HG02938 (cell line): ENCODE measurements at regions not wholly inside any gene's neighbourhood (a gene's known extent, or its start where the extent isn't known, plus 50 kb on each side); places are given as distances from the start of the nearest gene placed in this dataset.
"Not testable (repeated sequence)": the region's sequence is repeated elsewhere in the genome, so short reads cannot be mapped to it uniquely, and the experiment has no call there.

ENCODE experiments used
- ATAC-seq: cut with Tn5 transposase; IDR thresholded peaks from one replicate; pipeline ENCODE4 v1.9.1; 2021; ENCODE audit warnings: mild to moderate bottlenecking, moderate library complexity; ENCODE audit not compliant: unreplicated experiment

DNA sequence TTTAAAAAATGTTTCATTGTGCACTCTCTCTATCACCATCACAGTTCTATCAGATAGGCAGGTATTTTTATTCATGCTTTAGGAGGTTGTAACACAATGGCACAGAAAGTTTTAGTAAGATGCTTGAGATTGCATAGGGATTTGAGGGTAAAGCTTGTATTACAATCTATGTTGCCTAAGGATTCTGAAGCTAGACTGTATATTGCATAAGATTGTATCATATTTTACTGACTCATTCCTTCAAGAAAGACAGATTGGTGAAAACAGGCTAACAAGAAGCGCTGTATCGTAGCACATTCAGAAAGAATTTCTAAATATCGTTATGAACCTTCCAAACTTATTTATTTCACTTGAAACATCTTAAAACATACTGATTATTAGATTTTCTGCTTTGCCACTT, 577.7 kb downstream of the EBF1 start:
- ATAC-seq, result no peak

DNA sequence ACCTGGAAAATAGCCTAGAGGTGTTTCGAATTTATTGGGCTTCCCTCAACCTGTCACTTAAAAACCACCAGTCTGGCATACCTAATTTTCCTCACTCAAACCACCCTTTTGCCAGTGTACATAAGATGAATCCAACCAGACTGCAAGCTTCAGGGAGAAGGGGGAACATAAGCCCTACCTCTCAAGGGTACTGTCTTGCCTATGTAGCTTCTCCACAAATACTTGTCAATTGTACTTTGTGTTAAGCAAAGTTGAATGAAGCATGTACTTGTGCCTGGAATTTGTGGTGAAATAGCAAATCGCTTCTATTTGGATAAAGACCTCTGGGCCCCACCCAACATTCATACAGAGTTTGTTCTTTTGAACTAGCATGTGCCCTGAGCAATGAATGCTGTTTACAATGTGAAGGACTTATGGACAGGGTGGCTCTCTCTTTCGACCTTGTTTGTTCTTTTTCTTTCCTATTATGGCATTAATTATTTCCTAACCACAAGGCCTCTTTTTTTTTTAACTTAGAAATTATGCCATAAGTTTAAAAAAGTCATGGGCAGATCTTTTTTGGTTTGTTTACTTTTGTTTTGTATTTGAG, 580.2 kb downstream of the EBF1 start:
- ATAC-seq, result no peak

DNA sequence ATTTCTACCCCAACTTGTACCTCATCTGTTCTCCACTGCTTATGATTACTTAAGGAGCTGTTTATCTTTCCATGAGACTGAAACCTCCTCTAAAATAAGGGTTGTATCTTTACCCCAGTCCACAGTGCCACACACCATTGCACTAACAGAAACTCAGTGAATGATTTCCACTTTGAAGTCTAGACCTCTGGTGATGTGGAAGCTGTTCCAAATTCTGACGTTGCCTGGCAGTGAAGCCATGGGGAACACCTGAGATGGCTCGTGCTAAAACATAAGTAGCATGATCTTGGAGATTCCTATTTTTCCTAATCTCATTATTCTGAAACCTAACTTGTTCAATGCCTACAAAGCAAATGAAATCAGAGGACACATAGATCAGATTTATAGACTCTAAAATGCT, 583.2 kb downstream of the EBF1 start:
- no peak for ATAC-seq

DNA sequence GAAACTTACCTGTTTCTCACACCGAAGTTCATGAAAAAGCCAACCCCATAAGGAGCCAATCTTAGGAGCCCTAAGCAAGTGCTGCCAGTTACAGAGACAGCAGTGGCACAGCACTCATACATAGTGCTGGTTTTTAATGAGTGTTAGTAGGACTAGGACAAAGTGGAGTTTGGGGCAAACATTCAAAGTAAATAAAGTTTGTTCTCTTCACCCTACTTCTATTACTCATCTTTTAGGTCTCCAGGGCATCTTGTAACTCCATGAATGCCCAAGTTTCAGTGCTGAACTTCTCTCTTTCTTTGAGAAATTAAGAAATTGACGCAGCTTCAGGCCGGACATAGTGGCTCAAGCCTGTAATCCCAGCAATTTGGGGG, 584.7 kb downstream of the EBF1 start:
- ATAC-seq, result no peak

DNA sequence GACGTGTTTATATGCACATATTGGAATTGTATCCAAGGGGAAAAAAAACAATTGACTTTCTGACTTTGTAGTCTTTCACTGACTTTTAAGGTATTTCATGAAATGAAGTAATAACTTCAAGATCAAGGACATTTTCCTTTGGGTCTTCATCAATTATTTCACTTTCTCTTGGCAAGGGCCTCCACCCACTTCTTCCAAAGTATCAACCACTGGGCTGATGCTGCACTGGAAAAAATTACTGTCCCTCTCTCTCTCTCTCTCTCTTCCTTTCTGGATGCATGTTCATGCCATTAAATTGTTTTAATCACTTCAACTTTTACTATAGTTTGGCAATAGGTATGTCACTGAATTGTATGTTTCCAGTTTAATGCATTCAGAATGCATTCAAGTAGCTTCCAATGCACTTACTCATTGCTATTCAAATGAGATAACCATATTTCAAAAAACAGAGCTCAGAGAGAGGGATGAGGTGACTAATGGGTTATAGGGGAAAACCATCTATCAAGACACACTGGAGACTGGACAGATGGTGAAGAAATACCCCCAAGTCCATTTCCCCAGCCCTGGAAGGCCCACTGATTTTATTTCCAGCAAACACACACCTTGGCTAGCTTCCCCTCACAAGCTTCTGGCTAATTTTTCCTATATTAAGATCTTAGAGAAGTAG, 585.3 kb downstream of the EBF1 start:
- no peak for ATAC-seq

DNA sequence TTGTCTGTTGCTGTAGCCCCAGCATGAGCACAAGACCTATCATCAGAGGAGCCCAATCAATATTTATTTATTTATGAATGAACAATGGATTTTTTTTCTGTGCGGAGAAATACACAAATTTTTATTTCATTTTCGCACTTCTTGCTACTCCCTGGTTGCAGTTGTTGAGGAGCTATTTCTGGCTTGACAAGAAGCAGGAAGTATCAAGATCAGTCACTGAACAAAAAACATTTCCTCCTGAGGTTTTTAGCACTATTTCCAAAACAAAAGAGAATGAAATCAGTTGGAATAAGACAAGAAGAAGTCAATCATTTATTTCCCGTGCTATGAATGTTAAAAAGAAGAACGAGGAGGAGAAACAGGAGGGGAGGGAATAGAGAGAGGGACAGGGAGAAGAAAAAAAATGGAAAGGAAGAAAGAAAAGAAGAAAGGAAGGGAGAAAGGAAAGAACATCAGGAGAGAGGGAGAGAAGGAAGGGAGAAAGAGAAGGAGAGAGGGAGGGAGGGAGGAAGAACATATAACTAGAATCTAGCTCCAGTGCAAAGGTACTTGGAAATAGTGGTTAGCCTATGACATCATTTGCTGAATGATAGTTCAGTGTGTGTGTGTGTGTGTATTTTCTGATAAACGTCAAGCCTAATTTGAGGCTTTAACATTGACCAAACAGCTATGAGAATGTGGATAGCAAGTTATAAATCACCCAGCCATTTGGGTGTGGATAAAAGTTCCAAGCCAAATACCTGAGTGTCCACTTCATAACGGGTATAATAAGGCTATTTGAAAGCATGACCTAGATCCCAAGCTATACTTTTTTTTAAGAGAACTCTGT, 586.0 kb downstream of the EBF1 start:
- no peak for ATAC-seq

DNA sequence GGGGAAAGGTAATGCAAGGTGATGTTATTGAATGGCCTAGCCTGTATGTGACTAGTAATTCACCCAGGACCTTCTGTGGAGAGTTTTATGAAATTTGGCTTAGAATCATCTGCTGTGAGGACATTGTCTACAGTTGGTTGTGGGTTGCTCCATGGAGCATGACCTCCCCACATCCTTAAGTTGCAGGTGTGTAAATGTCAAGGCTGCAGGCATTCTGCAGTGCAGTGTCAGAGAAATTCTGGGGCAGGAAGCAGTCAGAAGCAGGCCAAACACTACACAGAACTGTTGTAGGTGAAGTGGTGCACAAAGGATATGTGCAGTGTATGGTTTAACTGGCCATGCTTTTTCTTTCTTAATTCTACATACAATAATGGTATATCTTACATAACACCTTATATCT, 588.3 kb downstream of the EBF1 start:
- ATAC-seq, result peak; percentile 89

DNA sequence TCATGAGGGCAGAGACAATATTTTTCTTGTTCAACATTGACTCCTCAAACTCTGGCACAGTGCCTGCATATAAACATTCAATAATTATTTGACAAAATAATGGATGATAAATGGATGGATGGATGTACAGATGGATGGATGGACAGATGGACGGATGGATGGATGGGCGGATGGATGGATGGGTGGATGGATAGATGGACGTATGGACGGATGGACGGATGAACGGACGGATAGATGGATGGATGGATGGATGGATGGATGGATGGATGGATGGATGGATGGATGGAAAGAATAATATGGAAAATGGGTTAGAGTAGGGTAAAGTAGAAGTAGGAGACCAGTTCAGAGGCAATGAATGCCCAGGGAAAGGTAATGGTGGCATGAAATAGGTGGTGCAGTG, 589.2 kb downstream of the EBF1 start:
- no peak for ATAC-seq

DNA sequence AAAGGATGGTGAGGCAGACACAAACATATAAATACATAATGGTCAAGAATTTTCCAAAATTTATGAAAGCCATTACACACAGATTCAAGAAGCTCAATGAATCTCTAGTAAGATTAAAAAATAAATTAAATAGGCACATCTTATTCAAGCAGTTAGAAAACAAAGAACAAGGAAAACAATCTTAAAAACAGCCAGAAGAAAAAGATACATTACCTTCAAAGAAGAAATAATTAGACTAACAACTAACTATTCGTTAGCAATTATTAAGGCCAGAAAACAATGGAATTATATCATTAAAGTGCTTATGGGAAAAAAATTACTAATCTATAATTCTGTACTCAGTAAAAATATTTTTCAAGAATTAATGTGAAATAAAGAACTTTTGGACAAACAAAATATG, 593.1 kb downstream of the EBF1 start:
- ATAC-seq, result no peak

DNA sequence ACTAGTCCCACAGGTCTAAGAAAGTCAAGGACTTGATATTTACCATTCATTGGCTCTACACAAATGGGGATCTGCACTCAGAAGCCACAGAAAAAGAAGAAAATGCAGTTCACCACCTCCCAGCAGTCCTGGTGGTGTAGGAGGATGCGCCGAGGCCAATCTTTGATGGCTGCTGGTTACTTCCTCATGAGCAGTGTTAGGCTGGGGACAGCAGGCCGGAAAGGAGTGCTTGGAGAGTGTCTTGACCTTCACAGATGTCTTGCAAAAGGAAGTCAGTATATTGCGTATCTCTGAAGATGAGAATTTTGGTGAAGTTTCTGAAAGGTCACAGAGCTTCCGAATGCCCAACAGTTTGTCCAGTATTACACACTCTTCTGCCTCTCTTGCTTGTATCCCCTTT, 597.0 kb downstream of the EBF1 start:
- ATAC-seq, result no peak

DNA sequence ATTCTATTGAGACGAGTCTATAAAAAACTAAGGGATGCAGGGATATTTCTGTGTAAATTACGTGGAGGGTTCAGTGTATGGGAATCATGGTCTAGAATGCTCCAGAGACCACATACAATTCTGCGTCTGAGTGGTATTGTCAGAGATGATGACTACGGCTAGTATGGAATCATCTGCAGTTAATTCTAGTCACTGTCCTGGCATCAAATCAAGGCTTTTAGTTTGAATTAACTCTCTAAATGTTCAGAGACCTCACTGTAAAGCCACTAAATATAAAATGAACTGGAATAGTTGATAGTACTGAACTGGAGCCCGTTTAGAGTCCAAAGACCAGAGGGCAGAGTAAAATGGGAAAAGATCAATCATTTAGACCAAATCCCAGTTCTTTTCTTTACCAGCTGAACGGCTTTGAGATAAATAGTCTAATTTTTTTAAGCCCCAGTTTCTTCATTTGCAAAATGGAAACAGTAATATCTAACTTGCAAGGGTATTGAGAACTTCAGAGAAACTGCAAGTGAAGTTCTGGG, 599.8 kb downstream of the EBF1 start:
- ATAC-seq, result no peak

DNA sequence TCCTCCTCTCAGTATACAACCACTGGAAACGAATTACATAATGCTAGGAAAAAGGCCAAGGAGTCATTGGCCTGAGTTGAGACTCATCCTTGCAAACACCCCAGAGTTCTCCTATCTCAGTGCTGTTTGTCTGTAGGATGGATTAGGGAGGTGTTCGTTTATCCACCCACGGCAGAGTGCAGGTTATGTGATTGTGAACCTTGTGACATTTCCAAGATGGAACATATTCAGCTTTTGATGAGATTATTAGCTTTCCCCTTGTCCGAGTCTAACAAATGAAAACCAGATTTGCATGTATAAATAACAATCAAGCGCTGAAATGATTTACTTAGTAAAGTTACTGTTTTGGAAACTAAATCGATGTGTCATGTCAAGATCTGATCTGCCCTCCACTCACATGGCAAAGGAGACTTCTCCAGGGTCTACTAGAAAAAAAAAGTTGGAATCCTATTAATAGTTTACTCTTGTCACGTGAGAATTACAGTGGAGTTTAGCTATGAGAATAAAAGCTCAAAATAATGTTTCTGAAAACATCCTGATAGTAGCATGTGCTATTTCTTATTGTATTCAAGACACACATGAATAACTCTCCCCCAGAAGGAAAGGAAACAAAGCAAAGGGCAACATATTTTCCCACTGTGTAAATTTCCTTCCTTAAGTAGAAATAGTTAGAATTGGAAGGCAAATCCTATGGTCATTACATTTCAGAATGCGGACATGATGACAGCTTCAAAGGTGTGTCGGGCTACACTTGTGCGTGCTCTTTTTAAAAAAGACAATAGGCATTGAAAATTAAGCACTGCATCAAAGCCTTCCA, 600.4 kb downstream of the EBF1 start:
- no peak for ATAC-seq

DNA sequence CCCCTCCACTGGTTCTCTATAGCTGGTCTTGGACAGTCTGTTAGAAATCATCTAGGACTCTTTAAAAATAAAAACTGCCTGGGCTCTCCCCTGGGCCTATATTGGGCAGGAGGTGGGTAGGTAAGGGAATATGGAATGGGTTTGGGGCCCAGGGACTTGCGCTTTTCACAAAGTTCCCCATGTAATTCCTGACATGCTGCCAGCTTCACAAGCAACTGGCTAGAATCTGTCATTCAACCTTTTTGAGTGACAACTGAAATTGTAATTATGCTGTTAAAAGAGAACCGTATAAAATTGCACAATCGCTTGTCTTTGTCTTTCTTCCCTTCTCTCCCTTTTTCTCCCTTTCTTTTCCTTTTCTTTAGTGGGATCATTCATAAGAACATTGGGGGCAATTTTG, 603.1 kb downstream of the EBF1 start:
- no peak for ATAC-seq

DNA sequence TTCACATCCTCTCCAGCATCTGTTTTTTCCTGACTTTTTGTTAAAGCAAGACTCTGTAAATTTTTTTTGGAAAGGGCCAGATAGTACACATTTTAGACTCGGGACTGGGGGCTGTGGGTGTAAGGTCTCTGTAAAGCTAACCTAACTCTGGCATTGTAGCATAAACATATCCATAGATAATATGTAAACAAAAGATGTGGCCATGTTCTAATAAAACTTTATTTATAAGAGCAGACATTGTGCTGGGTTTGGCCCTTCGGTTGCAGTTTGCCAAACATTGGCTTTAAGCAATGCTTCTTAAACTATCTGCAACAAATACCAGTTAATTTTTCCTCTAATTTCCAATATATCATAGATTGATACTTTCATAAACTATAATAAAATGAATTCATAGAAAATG, 605.2 kb downstream of the EBF1 start:
- ATAC-seq, result no peak

DNA sequence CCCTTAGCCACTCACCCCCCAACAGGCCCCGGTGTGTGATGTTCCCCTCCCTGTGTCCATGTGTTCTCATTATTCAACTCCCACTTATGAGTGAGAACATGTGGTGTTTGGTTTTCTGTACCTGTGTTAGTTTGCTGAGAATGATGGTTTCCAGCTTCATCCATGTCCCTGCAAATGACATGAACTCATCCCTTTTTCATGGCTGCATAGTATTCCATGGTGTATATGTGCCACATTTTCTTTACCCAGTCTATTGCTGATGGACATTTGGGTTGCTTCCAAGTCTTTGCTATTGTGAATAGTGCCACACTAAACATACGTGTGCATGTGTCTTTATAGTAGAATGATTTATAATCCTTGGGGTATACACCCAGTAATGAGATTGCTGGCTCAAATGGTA, 605.7 kb downstream of the EBF1 start:
- ATAC-seq, result not testable (repeated sequence)

DNA sequence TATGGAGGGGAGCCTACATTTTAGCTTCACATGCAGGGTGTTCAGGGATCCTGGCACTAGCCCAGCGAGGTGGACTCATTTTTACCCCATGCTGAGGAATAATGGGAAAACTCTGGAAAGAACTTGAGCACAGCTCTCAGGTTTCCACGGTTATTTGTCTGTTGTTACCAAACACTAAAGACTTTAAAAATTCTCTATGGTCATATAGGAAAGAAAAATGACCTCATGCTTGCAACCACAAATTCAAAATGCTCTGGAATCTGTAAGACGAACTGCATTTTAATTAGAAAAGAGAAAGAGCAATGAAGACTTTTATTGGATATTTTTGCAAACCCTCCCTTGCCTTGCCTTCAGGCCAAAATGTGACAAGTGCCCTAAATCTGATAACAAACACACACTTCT, 606.9 kb downstream of the EBF1 start:
- no peak for ATAC-seq

DNA sequence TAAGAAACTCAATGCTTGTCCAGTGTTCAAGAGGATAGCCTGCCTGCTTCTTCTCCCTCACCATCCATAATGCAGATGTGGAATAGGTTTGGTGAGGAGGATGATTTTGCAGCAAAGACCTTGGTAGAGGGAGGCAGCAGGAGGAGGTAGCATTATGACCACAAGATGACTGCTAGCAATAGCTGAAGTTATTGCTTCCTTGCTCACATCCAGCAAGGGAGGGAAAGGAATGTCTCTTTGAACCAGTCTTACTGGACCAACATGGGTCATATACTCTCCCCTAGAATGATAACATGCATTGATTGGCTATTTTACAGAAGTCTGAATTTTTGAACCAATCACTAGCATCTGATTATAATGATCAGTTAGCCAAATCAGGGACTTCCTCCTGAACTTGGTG, 607.6 kb downstream of the EBF1 start:
- no peak for ATAC-seq

DNA sequence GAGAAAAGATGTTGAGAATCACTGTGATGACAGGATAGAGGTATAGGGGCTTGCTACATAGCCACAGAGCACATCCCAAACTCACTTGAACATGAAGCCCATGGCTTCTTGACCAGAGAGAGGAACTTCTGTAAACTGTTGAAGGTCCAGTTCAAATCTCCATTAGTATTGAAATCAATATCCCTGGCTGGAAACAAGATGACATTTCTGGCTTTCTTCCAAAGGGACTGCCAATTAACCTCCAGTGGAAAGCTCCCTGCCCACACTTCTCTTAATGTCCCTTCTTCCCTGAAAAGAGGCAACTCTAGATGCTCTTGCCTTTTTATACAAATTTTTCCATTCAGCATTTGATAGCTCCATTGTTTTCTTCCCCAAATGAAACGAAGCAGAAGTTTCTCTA, 612.1 kb downstream of the EBF1 start:
- no peak for ATAC-seq

DNA sequence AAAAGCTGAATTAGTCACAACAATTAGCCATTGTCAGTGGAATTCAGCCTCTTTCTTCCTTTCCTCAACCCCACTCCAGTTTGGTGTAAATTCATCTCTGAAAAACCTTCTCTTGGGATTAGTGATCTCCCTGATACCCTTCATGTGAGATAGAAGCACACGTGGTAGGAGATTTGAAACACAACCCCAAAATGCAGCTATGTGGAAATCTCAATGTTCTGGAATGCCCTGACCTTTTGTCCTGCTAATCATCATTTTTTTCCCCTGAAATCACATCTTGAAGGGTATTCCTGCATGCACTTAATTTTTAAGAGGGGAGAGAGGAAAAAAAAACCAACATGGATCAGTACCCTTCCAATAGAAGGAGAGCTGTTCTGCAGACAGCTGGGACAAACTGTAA, 612.6 kb downstream of the EBF1 start:
- no peak for ATAC-seq

DNA sequence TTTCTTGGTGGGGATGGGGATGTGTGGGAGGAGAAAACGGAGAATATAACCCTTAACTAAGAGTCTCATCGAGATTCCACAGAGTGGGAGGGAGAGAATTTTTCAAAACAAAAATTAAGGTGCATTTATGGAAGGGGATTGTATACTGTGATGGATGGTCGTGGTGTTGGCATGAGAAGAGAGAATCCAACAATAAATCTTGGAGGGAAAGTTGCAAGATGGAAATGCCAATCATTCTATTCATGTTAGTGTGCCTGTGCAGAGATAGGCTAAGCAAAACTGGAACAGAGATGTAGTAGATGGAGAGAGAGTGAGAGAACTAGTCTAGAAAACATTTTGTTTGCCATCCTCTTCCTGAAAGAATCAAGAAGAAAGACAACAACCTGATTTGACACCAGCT, 613.1 kb downstream of the EBF1 start:
- no peak for ATAC-seq

DNA sequence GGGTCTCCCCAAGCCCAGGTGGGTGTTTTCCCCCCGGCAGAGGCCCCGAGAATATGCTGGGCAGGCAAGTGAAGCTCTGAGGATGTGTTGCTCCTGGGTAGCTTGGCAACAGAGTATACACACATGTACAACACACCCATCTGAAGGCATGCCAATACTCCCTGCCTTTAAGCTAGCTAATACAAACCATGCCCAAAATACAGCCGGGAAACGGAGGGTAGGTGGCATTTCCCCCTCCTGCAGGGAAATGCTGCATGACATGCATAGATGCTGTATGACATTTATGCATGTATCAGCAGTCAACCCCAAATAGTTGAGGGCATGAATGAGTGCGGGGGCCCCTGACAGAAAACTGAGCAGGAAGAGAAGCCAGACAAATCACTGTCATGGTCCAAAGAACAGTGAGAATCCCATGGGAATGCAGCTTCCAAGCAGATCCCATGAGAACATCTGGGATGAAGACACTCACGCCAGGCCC, 614.1 kb downstream of the EBF1 start:
- ATAC-seq, result no peak
